GM12878 (cell line): ENCODE measurements at regions not wholly inside any gene's neighbourhood (a gene's known extent, or its start where the extent isn't known, plus 50 kb on each side); places are given as distances from the start of the nearest gene placed in this dataset.

Experiments
- ATAC-seq: fragments of 200-7000 bp; cut with Tn5 transposase; 3 replicates; pipeline ENCODE4 v1.9.1; 2020; ENCODE audit warnings: mild to moderate bottlenecking, moderate library complexity
- BruUV-seq: library from RNA; stranded (reverse); fragments of 400-500 nt; replicated peaks from 2 replicates; lab custom pipeline; 2021; lab: Mats Ljungman, UMichigan
- CTCF ChIA-PET: fragments of 300-600 bp; sonication (Branson Sonifier 250); formaldehyde crosslinking; extraction: SDS; loops from one replicate; lab custom pipeline; 2021; ENCODE audit warnings: inconsistent platforms; lab: Yijun Ruan, JAX
- POLR2A ChIA-PET: fragments of 350-600 bp; formaldehyde crosslinking; extraction: SDS; loops from one replicate; lab custom pipeline; 2021; ENCODE audit warnings: inconsistent platforms; lab: Charles Lee
- RAD21 ChIA-PET: fragments of 300-600 bp; sonication (Branson Sonifier 250); formaldehyde crosslinking; loops from one replicate; lab custom pipeline; 2023; ENCODE audit warnings: antibody characterized with exemption; ENCODE audit not compliant: unreplicated experiment; lab: Charles Lee
- SMC1A ChIA-PET: fragments of 300-600 bp; sonication (Branson Sonifier 250); formaldehyde crosslinking; loops from one replicate; lab custom pipeline; 2023; ENCODE audit not compliant: unreplicated experiment, uncharacterized antibody; lab: Charles Lee
- DNase-seq: peaks from one replicate; pipeline ENCODE4 v3.0.0-alpha.2; 2011; ENCODE audit warnings: low read depth, low spot score
- FAIRE-seq: peaks from 3 replicates; lab custom pipeline; 2011; peaks lifted over from hg19 to GRCh38; lab: Jason Lieb, UNC
- H2AFZ ChIP-seq: 2 replicates; pipeline ENCODE4 v1.6.0; 2011; ENCODE audit warnings: low read depth, low read length, control low read depth; ENCODE audit not compliant: control insufficient read depth
- H3K27ac ChIP-seq: 2 replicates; pipeline ENCODE4 v1.5.1; 2011; ENCODE audit warnings: control low read depth; ENCODE audit not compliant: control insufficient read depth, insufficient read depth
- H3K27me3 ChIP-seq, 2 experiments: replicated peaks in 1 of 2; 2 replicates each; pipeline versions ENCODE4 v1.6.0 to v1.6.1; 2011; ENCODE audit warnings: low read length in 1 of 2; ENCODE audit not compliant: control insufficient read depth in 2 of 2, insufficient read depth in 2 of 2
- H3K36me3 ChIP-seq, 2 experiments: 2 replicates each; pipeline ENCODE4 v1.5.1; 2011; ENCODE audit warnings: low read length in 1 of 2; ENCODE audit not compliant: control insufficient read depth in 2 of 2, insufficient read depth in 2 of 2
- H3K4me1 ChIP-seq: 2 replicates; pipeline ENCODE4 v1.6.1; 2011; ENCODE audit warnings: mild to moderate bottlenecking, low read length, moderate library complexity, mixed read lengths; ENCODE audit not compliant: control insufficient read depth, insufficient read depth
- H3K4me2 ChIP-seq: 2 replicates; pipeline ENCODE4 v1.6.0; 2011; ENCODE audit warnings: control low read depth; ENCODE audit not compliant: control insufficient read depth, insufficient read depth
- H3K4me3 ChIP-seq: fragments of 200-600 bp; sonication (generic); 2 replicates; pipeline ENCODE4 v1.5.1; 2016
- H3K79me2 ChIP-seq: 2 replicates; pipeline ENCODE4 v1.6.0; 2011; ENCODE audit warnings: low read length; ENCODE audit not compliant: control insufficient read depth, insufficient read depth
- H3K9ac ChIP-seq: 2 replicates; pipeline ENCODE4 v1.8.0; 2011; ENCODE audit warnings: low read length, control low read depth, mixed read lengths; ENCODE audit not compliant: control insufficient read depth, insufficient read depth
- H3K9me3 ChIP-seq: replicated peaks from 3 replicates; pipeline ENCODE4 v1.5.1; 2011; ENCODE audit warnings: mild to moderate bottlenecking, low read length; ENCODE audit not compliant: control insufficient read depth, insufficient read depth
- H4K20me1 ChIP-seq: 2 replicates; pipeline ENCODE4 v1.6.0; 2011; ENCODE audit not compliant: control insufficient read depth, insufficient read depth
- CBX5 ChIP-seq: sonication (generic); IDR thresholded peaks from 2 replicates; pipeline ENCODE4 v1.6.1; 2016; ENCODE audit warnings: low read depth, moderate library complexity, mild to moderate bottlenecking, inconsistent platforms
- NR2C2 ChIP-seq: IDR thresholded peaks from 2 replicates; pipeline ENCODE4 v1.6.1; 2011; ENCODE audit warnings: borderline replicate concordance, low read depth; ENCODE audit not compliant: control insufficient read depth, insufficient read length
- RELB ChIP-seq: fragments of 450-650 bp; IDR thresholded peaks from 2 replicates; pipeline ENCODE4 v1.6.1; 2017; ENCODE audit warnings: low read depth, mild to moderate bottlenecking, moderate library complexity
- SMAD5 ChIP-seq: IDR thresholded peaks from 2 replicates; pipeline ENCODE4 v1.6.1; 2016; ENCODE audit warnings: antibody characterized with exemption, low read depth
- SREBF1 ChIP-seq: IDR thresholded peaks from 2 replicates; pipeline ENCODE4 v1.6.1; 2012; ENCODE audit warnings: mild to moderate bottlenecking, low read length
- WGBS: methylation state at CpG from one replicate; pipeline ENCODE4 v1.1.6; 2016; ENCODE audit warnings: low lambda C conversion rate; ENCODE audit not compliant: insufficient replicate concordance, insufficient coverage; ENCODE audit errors: missing lambda C conversion rate; 5-methylcytosine and 5-hydroxymethylcytosine counted together
- in situ Hi-C: fragments of 300-500 bp; cut with MboI; formaldehyde crosslinking; loops from 9 replicates; pipeline ENCODE4 v1.14.3; 2018; ENCODE audit warnings: mixed read lengths
- intact Hi-C: fragments of 100-400 bp; cut with micrococcal nuclease; formaldehyde crosslinking; loops from one replicate; pipeline ENCODE4 v1.14.2; 2022; ENCODE audit not compliant: unreplicated experiment
- TF ChIP-seq, protein P1 (sequence below): fragments of 450-650 bp; IDR thresholded peaks from 2 replicates; pipeline ENCODE4 v1.6.1; 2017; ENCODE audit warnings: mild to moderate bottlenecking, moderate library complexity

DNA sequence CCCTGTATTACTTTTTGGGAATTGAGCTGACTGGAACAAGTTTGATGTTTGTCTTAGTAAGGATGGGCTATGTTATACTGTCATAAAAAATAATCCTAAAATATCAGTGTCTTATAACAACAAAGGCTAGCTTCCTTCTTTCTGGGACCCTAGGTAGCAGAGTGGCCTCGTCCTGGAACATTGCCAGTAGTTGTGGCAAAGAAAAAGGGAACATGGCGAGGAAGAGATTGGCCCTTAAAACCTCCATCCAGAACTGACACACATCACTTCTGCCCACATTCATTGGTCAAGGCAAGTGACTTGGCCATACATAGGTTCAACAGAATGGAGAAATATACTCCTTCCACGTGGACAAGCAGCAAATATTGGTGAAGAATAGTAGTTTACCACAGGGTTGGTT, 287.9 kb downstream of the PPP1R2C start (continued):
- no peak for TF ChIP-seq CBX5
- no peak for TF ChIP-seq SREBF1

GRCh38 chrX:42485601-42486000, 292.4 kb downstream of the PPP1R2C start:
- in situ Hi-C loops = no loop called here
- Histone ChIP-seq H3K9ac (no peak overlapping the region), H3K27me3 (no peaks in the 10 kb centered on the region)
- ChIA-PET POLR2A (interaction anchor here (0.5 kb wide), 1 partner anchor 616 kb away, joined by 6 read pairs; no protein-coding TSS in a partner anchor), SMC1A (no interaction called here)
- ATAC-seq = no peak
- TF ChIP-seq RELB = no peak
- TF ChIP-seq, protein P1, sequence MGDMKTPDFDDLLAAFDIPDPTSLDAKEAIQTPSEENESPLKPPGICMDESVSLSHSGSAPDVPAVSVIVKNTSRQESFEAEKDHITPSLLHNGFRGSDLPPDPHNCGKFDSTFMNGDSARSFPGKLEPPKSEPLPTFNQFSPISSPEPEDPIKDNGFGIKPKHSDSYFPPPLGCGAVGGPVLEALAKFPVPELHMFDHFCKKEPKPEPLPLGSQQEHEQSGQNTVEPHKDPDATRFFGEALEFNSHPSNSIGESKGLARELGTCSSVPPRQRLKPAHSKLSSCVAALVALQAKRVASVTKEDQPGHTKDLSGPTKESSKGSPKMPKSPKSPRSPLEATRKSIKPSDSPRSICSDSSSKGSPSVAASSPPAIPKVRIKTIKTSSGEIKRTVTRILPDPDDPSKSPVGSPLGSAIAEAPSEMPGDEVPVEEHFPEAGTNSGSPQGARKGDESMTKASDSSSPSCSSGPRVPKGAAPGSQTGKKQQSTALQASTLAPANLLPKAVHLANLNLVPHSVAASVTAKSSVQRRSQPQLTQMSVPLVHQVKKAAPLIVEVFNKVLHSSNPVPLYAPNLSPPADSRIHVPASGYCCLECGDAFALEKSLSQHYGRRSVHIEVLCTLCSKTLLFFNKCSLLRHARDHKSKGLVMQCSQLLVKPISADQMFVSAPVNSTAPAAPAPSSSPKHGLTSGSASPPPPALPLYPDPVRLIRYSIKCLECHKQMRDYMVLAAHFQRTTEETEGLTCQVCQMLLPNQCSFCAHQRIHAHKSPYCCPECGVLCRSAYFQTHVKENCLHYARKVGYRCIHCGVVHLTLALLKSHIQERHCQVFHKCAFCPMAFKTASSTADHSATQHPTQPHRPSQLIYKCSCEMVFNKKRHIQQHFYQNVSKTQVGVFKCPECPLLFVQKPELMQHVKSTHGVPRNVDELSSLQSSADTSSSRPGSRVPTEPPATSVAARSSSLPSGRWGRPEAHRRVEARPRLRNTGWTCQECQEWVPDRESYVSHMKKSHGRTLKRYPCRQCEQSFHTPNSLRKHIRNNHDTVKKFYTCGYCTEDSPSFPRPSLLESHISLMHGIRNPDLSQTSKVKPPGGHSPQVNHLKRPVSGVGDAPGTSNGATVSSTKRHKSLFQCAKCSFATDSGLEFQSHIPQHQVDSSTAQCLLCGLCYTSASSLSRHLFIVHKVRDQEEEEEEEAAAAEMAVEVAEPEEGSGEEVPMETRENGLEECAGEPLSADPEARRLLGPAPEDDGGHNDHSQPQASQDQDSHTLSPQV = no peak
- TF ChIP-seq SMAD5 = no peak
- TF ChIP-seq NR2C2 = no peak
- TF ChIP-seq, all 136 proteins: peak for 0
- no peaks in the 10 kb centered on the region for H4K20me1 ChIP-seq
- H3K4me2 ChIP-seq = no peak overlapping the region
- 25% methylated on average over 2 of the region's 2 CpGs for WGBS
- no peak overlapping the region for H3K27ac ChIP-seq
- ChIA-PET CTCF (no interaction called here), RAD21 (no interaction called here)
- H3K79me2 ChIP-seq = no peaks in the 10 kb centered on the region
- H3K4me1 ChIP-seq = no peaks in the 10 kb centered on the region
- no peaks in the 10 kb centered on the region for H3K36me3 ChIP-seq
- no peak for FAIRE-seq
- DNase-seq = no peak
- intact Hi-C loops = no loop called here
- H3K9me3 ChIP-seq = no peaks in the 10 kb centered on the region
- no peak overlapping the region for H2AFZ ChIP-seq
- H3K4me3 ChIP-seq = no peak overlapping the region
- no TSS peak for BruUV-seq
